HG02759 (cell line): ENCODE measurements at regions not wholly inside any gene's neighbourhood (a gene's known extent, or its start where the extent isn't known, plus 50 kb on each side); places are given as distances from the start of the nearest gene placed in this dataset.

Source experiments
- ATAC-seq: cut with Tn5 transposase; IDR thresholded peaks from one replicate; pipeline ENCODE4 v1.9.1; 2021; ENCODE audit warnings: mild to moderate bottlenecking, moderate library complexity; ENCODE audit not compliant: unreplicated experiment

- ATAC-seq: no peak
Measured at GRCh38 chr1:208509072-208509471, 264.9 kb upstream of the PLXNA2 start.

- no peak for ATAC-seq
Measured at GRCh38 chr1:208510192-208510952, 266.2 kb upstream of the PLXNA2 start.

GRCh38 chr1:208511242-208511860 lies 267.2 kb upstream of the PLXNA2 start:
- ATAC-seq: no peak

GRCh38 chr1:208513799-208514198 lies 269.6 kb upstream of the PLXNA2 start:
- ATAC-seq: no peak

DNA sequence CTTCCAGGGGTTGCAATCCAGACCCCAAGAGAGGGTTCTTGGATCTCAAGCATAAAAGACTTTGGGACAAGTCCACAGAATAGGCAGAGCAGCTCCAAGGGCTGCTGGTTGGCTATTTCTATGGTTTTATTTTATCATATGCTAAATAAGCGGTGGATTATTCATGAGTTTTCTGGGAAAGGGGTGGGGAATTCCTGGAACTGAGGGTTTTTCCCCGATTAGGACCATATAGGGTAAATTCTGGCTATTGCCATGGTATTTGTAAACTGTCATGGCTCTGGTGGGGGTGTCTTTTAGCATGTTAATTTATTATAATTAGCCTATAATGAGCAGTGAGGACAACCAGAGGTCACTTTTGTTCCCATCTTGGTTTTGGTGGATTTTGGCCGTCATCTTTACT lies 270.9 kb upstream of the PLXNA2 start:
- ATAC-seq: no peak

GRCh38 chr1:208516780-208517179 lies 272.6 kb upstream of the PLXNA2 start:
- ATAC-seq: no peak

DNA sequence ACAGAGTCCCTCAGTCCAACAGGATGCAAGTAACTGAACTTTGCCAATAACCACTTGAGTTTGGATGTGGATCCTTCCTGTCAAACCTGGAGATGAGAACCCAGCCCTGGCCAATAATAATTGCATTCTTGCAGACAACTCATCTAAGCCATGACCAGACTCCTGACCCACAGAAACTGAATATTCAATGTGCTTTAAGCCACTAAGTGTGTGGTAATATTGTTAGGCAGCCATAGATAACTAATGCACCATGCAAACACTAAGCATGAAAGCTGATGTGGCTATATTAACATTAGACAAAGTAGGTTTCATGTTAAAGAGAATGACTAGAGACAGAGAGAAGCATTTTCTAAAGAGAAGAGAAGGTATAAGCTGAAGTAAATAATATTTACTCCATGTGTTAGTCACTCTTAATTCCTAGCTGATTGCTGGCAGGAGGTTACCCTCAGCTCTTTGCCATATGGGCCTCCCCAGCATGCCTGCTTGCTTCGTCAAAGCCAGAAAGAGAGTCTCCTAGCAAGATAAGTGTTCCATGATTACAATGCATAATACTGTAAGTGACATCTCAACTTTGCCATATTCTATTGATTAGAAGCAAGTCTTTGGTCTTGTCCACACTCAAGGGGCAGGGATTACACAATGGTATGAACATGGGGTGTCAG lies 276.4 kb upstream of the PLXNA2 start:
- ATAC-seq: no peak

DNA sequence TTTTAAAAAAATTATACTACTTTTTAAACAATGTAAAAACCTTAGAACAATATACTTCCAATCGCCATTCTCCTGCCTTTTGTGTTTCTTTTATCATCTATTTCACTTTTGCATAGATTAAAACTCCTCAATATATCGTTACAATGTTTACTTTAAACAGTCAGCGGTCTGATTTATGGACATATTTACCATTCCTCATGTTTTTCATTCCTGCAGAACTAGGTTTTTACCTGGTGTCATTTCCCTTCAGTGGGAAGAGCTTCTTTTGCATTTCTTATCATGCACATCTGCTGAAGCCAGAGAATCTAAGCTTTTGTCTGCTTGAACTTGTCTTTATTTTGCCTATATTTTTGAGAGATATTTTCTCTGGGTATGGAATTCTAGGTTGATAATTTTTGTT lies 277.4 kb upstream of the PLXNA2 start:
- no peak for ATAC-seq

DNA sequence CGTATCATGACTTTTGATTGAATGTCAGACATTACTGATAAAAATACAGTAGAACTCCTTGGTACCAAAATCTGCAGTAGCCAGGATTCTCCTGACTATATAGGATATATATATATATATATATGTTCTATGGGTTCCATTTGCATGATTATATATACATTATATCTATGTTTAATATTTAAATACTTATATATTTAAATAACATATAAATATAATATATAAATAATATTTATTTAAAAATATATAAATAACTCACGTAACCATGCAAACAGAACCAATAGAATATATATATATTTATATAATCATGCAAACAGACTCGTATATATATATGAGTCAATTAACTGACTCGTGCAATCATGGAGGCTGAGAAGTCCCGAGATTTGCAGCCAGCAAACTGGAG lies 278.8 kb upstream of the PLXNA2 start:
- ATAC-seq: no peak

GRCh38 chr1:208524376-208524775 lies 280.2 kb upstream of the PLXNA2 start:
- no peak for ATAC-seq

DNA sequence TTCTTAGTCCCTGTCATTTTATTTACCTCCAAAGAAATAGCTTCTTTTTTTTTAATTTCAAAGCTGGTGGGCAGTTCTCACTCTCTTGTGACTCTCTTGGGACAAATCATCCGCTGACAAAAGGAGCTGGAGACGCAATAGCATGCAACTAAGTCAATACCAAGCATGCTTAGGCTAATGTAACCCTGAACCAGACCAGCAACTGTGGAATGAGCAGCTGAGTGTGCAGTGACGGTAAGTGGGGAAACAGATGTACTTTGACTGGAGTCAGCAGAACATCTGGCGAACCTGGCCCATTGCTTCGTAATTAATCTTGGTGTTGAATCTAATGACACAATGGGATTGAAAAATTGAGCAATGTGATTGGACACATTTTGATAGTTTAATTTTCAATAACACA lies 280.7 kb upstream of the PLXNA2 start:
- no peak for ATAC-seq

DNA sequence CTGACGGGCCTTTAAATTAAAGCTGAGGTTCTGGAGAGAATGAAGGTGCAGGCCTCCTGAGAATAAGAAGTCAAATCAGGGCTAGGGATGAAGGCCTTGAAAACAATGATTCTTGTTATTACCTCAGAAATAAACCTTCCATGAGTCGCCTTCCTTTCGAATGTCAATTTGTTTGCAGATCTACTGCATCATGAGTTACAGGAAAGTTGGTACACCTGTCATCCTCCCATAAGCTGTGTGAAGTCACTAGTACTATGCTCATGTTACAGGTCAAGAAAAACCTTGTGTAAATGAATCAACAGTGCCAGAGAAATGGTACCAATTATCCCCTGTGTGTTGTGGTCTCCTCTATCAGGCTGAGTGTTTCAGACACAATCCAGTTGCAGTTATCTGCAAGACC lies 281.2 kb upstream of the PLXNA2 start:
- ATAC-seq: no peak

DNA sequence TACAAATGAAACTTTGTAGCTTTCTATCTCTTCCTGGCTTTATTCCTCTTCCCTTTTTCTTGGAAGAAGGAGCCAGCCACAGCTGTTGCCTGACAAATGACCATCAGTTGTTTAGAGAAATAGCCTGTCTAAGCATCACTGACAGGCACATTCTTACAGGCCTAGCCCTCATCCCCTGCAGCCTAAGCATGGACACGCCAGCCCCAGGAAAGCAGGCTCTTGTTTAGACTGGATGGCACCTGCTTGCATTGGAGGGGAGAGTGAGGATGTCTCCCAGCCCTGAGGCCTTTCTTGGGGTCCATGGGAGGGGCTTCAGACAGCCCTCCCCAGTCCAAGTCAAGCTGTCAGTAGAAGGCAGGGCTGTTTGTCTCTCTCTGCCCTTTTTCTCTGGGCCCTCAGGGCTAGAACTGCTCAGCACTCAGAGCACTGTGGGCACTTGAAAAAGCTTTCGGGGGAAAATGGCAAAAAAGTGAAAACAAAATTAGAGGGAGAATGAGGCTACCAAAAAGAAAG lies 282.5 kb upstream of the PLXNA2 start:
- no peak for ATAC-seq

- no peak for ATAC-seq
Measured at GRCh38 chr1:208527156-208527555, 283.0 kb upstream of the PLXNA2 start.

DNA sequence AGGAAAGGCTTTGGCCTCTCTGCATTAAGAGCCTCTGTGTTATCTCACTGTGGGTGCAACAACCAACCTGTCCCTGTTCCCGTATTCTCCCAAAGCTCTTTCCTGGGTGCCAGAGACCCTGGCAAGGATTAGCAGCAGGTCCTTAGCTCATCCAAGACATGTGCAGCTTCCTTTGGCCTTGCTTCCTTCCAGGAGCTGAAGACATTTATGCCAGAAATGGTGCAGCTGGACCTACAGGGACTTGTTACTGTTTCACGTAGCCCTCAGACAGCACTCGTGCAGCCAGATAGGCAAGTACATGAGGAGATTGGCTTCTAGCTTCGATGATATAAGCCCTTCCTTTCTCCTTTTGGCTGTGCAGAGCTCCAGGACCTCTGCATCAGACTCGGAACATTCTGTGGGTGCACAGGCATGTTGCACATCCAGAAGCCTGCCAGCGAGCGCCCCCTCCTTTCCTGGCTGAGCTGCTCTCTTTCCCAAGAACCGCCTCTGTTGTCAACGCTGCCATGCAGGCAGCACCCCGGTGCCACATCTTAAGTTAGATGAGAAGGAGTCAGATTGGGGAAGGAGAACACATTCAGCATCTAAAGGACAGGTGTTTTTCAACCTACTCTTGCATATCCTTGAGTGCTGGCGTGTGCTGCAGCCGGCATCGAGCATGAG lies 284.5 kb upstream of the PLXNA2 start:
- no peak for ATAC-seq

- ATAC-seq: no peak
Measured at GRCh38 chr1:208531003-208531750, 287.0 kb upstream of the PLXNA2 start.

GRCh38 chr1:208533746-208534598 lies 289.8 kb upstream of the PLXNA2 start:
- ATAC-seq: no peak

GRCh38 chr1:208534599-208534897 lies 290.4 kb upstream of the PLXNA2 start:
- no peak for ATAC-seq

DNA sequence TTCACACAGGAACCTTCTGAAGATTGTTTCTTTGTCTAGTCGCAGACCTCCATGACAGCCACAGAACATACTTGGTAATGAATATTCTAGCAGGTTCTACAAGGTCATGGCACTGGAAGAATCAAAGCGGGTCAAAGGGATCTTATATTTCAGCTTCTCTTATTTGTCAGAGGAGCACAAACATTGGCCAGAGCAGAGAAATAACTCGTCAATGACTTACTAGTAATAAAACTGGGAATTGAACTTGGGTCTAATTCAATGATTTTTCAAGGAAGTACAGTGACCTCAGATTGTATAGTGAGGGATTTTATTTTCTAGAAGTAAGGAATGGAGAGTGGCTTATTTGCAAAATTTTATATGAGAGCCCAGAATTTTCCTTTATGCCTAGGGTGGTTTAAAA lies 290.8 kb upstream of the PLXNA2 start:
- ATAC-seq: no peak

- ATAC-seq: no peak
Measured at GRCh38 chr1:208535511-208535910, 291.3 kb upstream of the PLXNA2 start.
